A549 (cell line): ENCODE measurements at regions not wholly inside any gene's neighbourhood (a gene's known extent, or its start where the extent isn't known, plus 50 kb on each side); places are given as distances from the start of the nearest gene placed in this dataset.

Experiments
- BHLHE40 ChIP-seq: IDR thresholded peaks from 2 replicates; pipeline ENCODE4 v1.6.1; 2012; ENCODE audit warnings: low read depth, low read length, inconsistent platforms
- CEBPB ChIP-seq, 2 experiments: fragments of >200 bp in 1 of 2; sonication (Bioruptor Twin) in 1 of 2; formaldehyde crosslinking in 1 of 2; IDR thresholded peaks; 2 replicates each; pipeline ENCODE4 v1.6.1; 2012 to 2016
- CHD2 ChIP-seq: fragments of 150-350 bp; IDR thresholded peaks from 2 replicates; pipeline ENCODE4 v1.6.1; 2014; ENCODE audit warnings: low read length; ENCODE audit not compliant: partially characterized antibody
- HOXA7 ChIP-seq: fragments of 250-450 bp; sonication (Bioruptor Pico); IDR thresholded peaks from 2 replicates; pipeline ENCODE4 v1.5.0; 2020; ENCODE audit warnings: mild to moderate bottlenecking, moderate library complexity
- HOXB13 ChIP-seq: fragments of 250-450 bp; sonication (Bioruptor Pico); IDR thresholded peaks from 2 replicates; pipeline ENCODE4 v1.5.0; 2020; ENCODE audit warnings: low read depth, mild to moderate bottlenecking, moderate library complexity
- JUN ChIP-seq, 2 experiments: fragments of >200 bp; sonication (Bioruptor Twin); formaldehyde crosslinking; IDR thresholded peaks; 2 replicates in 1 of 2; 3 replicates in 1 of 2; pipeline ENCODE4 v1.6.1; 2016 to 2017
- KDM5A ChIP-seq: fragments of 200-600 bp; sonication (generic); IDR thresholded peaks from 2 replicates; pipeline ENCODE4 v1.6.1; 2016; ENCODE audit warnings: antibody characterized with exemption, mild to moderate bottlenecking
- MYC ChIP-seq: IDR thresholded peaks from 2 replicates; pipeline ENCODE4 v1.6.1; 2012; ENCODE audit warnings: mild to moderate bottlenecking, inconsistent platforms, low read length, improper control_type of control experiment, borderline replicate concordance
- POLR2A ChIP-seq: IDR thresholded peaks from 2 replicates; pipeline ENCODE4 v1.6.1; 2012; ENCODE audit warnings: mild to moderate bottlenecking, low read length
- POLR2AphosphoS2 ChIP-seq: conservative IDR thresholded peaks from 2 replicates; pipeline ENCODE4 v1.6.1; 2012; ENCODE audit warnings: low read length, improper control_type of control experiment, inconsistent platforms
- RAD21 ChIP-seq, 2 experiments: fragments of >200 bp in 1 of 2; sonication (Bioruptor Twin) in 1 of 2; formaldehyde crosslinking in 1 of 2; IDR thresholded peaks in 1 of 2; conservative IDR thresholded peaks in 1 of 2; 2 replicates in 1 of 2; 3 replicates in 1 of 2; pipeline ENCODE4 v1.6.1; 2012 to 2018; ENCODE audit warnings: inconsistent platforms in 1 of 2
- TF ChIP-seq, protein P1 (sequence below): fragments of >200 bp; sonication (Bioruptor Twin); formaldehyde crosslinking; IDR thresholded peaks from 2 replicates; pipeline ENCODE4 v1.6.1; 2016
- TF ChIP-seq, protein P2 (sequence below): fragments of 450-650 bp; IDR thresholded peaks from 2 replicates; pipeline ENCODE4 v1.6.1; 2014; ENCODE audit warnings: antibody characterized with exemption
- TF ChIP-seq, protein P3 (sequence below): fragments of >200 bp; sonication (Bioruptor Twin); formaldehyde crosslinking; IDR thresholded peaks from 3 replicates; pipeline ENCODE4 v1.5.1; 2016

DNA sequence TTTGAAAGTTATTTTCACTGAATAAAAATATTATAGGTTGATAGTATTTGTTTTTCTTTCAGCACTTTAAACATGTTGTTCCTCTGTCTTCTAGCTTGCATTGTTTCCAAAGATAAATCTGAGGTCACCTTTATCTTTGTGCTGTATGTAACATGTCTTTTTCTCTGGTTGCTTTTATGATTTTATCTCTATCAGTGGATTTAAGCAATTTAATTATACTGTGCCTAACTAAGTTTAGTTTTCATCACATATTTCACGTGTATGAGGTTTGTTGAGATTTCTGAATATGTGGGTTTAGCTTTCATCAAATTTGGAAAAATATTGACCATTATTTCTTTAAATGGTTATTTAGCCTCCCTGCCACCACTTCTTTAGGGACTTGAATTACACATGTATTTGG lies 214.5 kb downstream of the SNX18 start:
- TF ChIP-seq KDM5A, result no peak
- TF ChIP-seq, protein P1, sequence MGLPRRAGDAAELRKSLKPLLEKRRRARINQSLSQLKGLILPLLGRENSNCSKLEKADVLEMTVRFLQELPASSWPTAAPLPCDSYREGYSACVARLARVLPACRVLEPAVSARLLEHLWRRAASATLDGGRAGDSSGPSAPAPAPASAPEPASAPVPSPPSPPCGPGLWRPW, result no peak
- TF ChIP-seq HOXB13 (CRISPR knock-in tag), result no peak
- TF ChIP-seq HOXA7 (CRISPR knock-in tag), result no peak
- TF ChIP-seq RAD21 (conservative IDR thresholded peaks at IDR 0.05 in 1 of 2, IDR thresholded peaks at IDR 0.05 in 1 of 2), result no peak
- TF ChIP-seq POLR2A, result no peak
- TF ChIP-seq, protein P2, sequence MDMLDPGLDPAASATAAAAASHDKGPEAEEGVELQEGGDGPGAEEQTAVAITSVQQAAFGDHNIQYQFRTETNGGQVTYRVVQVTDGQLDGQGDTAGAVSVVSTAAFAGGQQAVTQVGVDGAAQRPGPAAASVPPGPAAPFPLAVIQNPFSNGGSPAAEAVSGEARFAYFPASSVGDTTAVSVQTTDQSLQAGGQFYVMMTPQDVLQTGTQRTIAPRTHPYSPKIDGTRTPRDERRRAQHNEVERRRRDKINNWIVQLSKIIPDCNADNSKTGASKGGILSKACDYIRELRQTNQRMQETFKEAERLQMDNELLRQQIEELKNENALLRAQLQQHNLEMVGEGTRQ, result no peak
- TF ChIP-seq, protein P3, sequence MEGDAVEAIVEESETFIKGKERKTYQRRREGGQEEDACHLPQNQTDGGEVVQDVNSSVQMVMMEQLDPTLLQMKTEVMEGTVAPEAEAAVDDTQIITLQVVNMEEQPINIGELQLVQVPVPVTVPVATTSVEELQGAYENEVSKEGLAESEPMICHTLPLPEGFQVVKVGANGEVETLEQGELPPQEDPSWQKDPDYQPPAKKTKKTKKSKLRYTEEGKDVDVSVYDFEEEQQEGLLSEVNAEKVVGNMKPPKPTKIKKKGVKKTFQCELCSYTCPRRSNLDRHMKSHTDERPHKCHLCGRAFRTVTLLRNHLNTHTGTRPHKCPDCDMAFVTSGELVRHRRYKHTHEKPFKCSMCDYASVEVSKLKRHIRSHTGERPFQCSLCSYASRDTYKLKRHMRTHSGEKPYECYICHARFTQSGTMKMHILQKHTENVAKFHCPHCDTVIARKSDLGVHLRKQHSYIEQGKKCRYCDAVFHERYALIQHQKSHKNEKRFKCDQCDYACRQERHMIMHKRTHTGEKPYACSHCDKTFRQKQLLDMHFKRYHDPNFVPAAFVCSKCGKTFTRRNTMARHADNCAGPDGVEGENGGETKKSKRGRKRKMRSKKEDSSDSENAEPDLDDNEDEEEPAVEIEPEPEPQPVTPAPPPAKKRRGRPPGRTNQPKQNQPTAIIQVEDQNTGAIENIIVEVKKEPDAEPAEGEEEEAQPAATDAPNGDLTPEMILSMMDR, result no peak
- no peak for TF ChIP-seq POLR2AphosphoS2
- no peak for TF ChIP-seq JUN (IDR thresholded peaks at IDR 0.05)
- no peak for TF ChIP-seq CHD2
- TF ChIP-seq MYC, result no peak
- TF ChIP-seq BHLHE40, result no peak
- no peak for TF ChIP-seq CEBPB (IDR thresholded peaks at IDR 0.05)
